NCI-H460 (cell line): ENCODE measurements at regions not wholly inside any gene's neighbourhood (a gene's known extent, or its start where the extent isn't known, plus 50 kb on each side); places are given as distances from the start of the nearest gene placed in this dataset.
A peak's percentile ranks its signal among the peaks of the same experiment; 100 is the strongest.

Experiments
- DNase-seq: peaks from one replicate; pipeline ENCODE4 v3.0.0-alpha.2; 2016; ENCODE audit warnings: low read depth; ENCODE audit errors: extremely low read depth

DNA sequence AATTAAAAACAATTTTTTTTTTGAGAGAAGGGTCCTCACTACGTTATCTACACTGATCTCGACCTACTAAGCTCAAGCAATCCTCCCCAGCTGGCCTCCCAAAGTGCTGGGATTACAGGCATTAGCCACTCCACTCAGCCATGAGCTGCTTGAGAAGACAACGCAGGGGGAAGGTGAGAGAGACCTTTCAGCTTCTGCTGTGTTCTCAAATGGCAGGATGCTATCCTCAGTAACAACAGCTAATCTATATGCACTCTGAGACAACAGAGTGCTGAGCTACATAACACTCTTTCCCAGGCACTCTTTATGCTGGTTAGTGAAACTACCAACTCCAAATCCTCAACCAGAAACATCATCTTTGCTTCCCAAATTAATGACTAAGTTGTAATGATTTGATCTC, 526.1 kb downstream of the CCER1 start:
- DNase-seq: no peak

DNA sequence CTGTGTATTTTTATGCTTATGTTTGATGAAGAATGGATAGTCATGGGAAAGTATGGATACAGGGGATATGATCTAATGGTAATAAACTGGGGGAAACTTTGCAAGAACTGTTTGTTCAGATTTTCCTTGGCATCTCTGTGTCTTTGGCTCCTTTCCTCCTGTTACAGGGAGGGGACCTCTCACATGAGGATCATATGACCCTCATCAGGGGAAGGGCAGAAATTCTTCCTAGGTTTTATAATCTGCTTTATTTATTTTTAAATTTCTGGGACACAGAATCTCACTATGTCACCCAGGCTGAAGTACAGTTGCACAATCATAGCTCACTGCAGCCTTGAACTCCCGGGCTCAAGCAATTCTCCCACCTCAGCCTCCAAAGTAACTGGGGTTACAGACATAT, 526.5 kb downstream of the CCER1 start:
- DNase-seq: no peak

DNA sequence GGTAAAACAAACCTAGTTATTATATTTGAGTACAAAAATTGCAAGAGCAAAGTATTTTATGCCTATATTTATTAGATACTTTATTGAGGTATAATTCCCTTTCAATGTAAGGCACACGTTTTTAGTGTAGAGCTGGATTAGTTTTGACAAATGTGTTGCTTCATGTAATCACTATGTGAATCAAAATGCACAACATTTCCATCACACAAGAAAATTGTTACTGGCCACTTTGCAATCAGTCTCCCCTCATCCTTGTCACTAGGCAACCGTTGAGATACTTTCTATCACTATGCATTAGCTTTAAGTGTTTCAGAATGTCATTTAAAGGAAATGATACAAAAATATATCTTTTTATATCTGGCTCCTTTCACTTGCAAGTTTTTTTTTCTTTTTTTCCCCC, 531.0 kb downstream of the CCER1 start:
- no peak for DNase-seq

DNA sequence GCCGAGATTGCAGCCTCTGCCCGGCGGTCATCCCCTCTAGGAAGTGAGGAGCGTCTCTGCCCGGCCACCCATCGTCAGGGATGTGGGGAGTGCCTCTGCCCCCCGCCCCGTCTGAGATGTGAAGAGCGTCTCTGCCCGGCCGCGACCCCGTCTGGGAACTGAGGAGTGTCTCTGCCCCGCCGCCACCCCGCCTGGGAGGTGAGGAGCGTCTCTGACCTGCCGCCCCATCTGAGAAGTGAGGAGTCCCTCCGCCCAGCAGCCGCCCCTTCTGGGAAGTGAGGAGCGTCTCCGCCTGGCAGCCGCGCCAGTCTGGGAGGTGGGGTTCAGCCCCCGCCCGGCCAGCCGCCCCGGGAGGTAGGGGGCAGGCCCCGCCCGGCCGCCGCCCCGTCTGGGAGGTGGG, 544.0 kb downstream of the CCER1 start:
- no peak for DNase-seq

DNA sequence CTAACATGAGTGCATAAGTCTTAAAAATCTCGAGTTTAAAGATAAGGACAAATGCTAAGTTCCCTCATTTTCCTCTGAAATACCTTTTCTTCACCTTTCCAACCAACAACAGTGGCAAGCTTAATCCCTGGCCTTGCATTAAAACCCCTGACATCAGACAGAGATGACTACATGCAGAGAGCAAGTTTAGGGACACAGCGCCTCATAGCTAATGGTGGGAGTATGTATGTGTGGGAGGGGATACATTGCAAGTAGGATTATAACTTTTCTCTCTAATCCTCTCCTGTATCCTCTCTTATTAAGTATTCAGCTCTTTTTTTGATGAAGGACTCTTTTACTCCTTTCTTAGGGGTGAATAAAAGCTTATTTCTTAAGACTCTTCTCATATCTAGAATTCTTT, 547.1 kb downstream of the CCER1 start:
- no peak for DNase-seq

DNA sequence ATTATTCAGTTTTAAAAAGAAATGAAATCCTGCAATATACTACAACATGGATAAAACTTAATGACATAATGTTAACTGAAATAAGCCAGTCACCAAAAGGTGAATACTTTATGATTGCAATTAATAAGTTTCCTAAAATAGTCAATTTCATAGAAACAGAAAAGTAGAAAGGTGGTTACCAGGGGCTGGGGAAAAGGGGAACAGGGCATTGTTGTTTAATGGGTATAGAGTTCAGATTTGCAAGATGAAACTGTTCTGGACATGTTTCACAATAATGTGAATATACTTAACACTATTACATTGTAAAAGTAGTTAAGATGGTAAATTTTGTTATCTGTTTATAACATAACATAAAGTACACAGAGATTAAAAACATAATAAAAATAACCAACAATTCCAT, 550.9 kb downstream of the CCER1 start:
- no peak for DNase-seq

DNA sequence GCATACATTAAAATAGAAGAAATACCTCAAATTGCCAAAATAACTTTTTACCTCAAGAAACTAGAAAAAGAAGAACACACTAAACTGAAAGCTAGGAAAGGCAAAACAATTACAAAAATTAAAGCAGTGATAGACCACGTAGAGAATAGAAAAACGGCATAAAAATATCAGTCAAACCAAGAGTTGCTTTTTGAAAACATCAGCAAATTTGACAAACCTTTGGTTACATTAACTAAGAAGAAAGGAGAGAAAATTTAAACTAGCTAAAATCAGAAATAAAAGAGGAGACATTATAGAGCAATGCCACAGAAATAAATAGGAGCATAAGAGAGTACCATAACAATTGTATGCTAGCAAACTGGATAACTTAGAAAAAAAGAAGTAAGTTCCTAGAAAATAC, 553.8 kb downstream of the CCER1 start:
- no peak for DNase-seq

DNA sequence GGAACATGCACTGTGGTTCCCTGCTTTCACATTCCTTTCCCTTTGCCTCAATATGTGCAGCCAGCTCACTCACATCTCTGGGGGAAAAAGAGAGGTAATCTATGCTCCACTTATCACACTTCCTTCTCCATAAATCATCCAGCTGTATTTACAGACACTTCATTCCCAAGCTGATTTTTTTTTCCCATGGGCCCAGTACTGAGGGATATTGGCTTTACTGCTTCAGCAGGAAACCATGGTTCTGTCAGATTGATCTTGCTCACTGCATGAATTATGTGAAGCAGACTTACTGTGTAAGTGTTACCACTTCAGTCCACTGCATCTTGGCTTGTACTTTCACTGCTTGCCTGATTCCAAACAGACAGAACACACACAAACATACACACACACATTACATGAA, 555.6 kb downstream of the CCER1 start:
- DNase-seq: no peak

DNA sequence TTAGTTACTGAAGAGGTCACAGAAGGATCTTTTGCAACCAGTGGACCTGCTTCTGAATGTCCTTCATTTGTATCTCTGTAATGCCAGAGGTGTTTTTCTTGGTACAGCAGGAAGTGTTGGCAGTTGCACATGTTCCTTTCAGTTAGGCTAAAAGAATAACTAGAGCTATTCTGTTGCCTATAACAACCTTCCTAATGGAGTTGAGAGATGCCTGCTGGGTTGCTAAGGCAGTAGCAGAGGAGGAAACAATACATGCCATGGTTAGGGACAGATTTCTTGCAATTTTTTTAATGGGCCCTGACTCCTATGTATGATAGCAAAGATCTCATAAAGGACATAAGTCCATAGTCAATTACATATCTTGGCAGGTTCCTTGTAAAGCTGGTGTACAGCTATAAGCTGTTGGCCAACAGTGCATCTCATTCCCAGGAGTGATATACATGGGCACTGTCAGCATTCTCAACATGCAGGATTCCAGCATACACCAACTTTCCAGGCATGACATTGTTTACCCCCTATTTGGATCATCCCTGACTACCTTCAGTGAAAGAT, 556.6 kb downstream of the CCER1 start:
- no peak for DNase-seq

DNA sequence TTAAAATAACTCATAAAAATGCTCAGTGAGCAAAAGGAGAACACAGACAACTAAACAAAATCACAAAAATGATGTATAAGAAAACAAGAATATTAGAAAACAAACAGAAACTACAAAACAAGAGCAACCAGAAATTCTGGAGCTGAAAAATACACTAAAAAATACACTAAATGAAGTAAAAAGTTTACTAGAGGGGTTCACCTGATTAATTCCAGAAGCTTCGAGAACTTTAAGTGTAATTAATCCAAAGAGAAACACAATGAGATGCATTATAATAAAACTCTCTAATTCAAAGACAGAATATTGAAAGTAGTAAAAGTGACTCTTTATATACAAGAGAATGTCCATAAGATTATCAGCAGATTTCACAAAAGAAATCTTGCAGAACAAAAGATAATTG, 558.4 kb downstream of the CCER1 start:
- no peak for DNase-seq

DNA sequence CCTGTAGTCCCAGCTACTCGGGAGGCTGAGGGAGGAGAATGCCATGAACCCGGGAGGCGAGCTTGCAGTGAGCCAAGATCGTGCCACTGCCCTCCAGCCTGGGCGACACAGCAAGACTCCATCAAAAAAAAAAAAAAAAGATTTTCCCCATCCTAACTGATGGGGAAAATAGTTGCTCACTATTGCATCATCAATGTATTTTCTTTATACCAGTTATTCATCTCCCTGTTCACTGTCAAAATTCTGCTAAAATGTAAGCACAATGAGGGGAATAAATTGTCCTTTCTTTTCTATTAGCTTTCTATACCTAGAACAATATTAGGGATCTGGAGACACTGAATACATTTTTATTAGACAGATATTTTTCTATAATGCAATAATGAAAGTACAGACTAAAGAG, 561.3 kb downstream of the CCER1 start:
- no peak for DNase-seq

DNA sequence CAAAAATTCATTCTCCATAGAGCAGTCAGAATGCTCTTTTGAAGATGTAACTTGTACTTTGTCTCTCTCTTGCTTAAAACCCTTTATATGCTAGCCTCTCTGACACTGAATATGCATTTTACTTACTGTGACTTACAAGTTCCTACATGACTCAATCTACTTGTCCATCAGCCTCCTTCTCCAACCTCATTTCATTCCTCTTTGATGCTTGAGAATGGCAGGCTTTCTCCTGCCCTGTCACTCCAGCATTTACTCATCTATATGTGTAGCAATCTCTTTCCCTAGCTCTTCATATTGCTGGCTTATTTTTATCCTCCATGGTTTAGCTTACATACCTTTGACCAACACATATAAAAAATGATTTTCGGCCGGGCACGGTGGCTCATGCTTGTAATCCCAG, 561.9 kb downstream of the CCER1 start:
- DNase-seq: no peak

DNA sequence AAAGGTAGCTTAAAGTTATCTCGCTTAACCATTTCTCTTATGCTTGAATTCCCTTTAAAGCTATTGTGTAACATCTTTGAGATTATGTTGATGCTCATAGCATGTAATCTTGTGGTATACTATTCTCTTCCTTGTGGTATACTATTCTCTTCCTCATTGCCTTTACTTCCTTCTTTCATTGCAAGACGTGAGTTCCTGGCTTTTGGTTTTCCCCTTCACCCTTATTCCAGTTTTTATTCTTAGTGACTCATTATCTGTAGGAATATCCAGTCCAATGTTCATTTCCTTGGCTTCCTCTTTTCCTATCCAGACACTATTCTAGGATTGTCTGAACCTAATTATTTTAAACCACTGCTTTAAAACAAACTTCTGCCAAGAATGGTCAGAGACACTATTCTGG, 564.0 kb downstream of the CCER1 start:
- DNase-seq: no peak

DNA sequence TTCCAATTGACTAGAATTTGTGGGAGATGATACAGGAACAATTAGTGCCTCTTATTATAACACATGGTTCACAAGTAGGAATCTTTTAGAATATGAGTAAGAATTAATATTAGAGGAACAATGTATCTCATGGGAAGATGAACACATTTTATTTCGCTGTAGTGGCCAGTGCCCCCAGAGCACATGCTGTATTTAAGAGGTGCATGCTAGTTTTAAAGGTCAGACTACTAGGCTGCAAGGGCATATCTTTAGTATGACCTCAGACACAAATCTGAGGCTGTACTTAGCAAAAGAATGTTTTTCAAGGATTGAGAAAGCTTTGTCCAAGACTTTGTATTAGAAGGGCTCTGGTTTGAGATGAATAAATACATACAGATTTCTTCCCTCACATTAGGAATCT, 586.9 kb downstream of the CCER1 start:
- no peak for DNase-seq

DNA sequence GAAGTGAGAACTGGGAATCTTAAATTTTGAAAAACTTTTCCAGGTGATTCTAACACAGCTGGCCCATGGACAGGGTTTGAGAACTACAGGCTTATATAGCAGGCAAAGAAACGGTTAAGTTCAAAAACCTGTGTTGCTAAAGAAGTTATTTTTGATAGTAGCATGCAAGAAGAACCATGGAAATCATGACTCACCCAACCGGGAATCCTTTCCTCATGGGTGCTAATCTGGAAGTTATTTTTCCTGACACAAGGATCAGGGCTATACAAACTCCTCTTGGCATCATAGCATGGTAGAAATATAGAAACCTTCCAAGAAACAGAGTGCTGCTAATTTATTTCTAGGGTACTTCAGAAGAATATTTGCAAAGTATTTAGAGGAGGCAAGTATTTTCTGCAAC, 588.7 kb downstream of the CCER1 start:
- peak; percentile 11 for DNase-seq

DNA sequence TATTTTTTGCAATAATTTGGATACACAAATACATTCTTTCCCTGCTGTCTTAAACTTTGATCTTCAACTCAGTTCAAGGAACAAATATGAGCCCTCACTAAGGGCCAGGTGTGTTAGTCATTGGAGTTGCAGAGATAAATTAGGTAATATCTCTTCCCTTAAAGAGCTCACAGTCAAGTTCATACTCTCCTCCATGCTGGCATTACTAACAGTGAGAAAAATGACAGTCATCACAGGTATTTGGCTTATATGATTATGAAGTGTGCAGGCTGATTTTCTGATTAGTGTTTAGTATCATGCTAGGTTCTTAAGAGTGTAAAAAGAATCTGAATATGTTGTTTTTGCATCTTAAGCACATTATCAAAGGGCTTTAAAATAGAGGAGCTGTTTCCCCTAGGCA, 594.7 kb downstream of the CCER1 start:
- no peak for DNase-seq

DNA sequence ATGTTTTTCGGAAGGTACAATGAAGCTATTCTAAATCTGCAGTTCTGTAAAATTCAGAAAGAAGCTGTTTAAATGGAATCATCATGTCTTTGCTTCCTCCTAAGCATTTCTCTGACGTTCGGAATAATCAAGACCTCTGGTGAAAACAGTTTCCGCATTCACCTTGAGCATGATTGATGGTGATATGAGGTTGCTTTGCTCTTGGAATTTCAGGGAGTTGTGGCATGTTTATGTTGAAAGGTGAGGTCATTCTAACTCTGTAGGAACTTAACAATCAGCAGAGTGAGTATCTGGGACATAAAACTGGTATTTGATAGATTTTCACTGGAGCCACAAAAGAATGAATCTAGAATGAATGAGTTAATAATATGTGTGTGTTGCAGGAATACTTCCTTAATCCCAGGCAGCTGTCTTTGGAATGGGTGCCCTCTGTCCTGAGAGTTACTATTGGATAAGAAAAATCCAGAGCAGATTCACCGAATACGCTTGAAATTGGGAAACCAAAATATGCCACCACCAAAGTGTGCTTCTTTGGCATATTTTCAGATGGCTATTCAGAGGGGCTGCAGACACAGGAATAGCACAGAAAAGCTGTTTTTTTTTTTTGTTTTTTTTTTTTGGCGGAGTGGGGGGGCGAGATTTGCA, 599.1 kb downstream of the CCER1 start:
- no peak for DNase-seq

DNA sequence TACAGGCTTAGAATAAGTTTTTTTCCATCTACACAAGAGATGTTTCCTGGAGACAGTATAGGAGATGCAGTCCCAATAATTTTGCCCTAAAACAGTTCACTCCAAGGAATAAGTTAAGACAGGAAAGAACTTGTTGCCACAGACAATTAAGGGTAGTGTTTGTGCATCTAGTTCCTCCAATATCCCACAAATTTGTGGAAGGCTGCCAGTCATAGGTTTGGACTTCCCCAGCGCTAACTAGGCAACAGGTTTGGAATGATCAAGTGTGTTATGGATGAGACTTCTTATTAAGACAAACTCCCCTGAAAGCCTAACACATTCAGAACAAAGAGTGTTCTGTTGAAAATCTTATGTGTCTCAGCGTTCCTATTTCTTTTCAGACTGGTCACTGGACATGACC, 611.0 kb downstream of the CCER1 start:
- DNase-seq: no peak

DNA sequence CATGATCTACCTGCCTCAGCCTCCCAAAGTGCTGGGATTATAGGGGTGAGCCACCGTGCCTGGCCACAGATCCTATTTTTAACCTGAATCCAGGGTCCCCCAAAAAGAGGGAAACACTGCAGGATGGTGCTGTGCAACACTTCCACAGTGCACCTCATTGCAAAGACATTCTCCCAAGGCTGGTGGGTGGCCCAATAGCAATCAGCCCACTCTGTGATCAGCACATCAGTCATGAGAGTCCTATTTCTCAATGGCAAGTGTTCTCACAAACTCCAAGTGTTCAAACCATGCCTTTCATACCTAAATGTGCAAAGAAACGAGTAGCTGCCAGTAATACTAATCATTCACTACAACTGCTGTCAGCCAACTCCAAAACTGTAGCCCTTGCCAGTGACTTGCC, 612.9 kb downstream of the CCER1 start:
- no peak for DNase-seq

DNA sequence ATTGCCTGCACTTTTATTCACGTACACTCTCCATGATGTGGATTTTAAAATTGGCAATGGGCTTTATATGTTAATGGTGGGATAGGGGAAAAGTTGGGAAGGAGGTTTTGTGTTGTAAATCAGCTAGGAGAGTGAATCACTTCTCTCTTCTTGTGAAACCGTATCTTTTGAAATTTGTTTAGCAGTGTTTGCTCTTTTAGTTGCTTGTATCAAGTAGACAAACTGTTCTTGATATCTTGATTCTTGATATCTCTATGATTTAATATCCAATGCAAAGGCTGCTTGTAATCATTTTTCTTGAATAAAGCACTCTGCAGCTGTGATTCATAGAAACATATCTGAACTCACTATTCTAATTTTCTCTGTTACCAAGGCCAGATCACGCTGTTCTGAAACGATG, 615.1 kb downstream of the CCER1 start:
- no peak for DNase-seq

DNA sequence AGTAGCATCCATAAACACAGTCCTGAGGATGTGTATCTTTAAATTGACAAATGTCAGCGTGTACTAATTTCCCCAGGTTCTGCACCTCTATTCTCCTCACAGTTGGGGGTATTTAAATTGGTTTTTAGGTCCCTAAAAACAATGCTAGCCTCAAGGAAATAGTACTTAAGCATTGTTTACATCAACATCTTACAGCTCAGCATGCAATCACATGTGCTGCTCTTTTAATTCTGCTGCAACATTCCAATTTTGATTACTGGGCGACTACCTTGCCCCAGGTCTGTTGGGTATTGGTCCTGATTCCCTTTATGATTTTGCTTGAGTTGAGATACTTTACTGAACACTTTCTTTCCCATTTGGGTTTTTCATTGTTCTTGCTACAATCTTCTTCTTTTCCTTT, 616.6 kb downstream of the CCER1 start:
- no peak for DNase-seq

DNA sequence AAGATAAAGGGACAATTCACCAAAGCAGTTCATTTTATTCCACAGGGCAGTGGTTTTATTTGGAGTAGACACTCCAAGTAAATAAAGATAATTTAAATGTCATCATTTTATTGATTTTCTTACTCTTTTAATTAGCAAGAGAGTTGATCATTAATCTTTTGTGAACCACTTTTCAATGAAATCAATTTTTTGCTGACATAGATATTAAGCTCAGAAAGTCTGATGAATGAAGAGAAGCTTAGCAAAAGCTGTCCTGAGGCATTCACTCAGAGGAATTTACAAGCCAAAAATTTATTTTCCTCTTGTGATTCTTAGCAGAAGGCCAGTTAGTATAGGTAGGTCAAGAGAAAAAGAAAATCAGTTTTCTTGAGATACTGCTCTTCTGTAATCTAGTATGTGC, 618.0 kb downstream of the CCER1 start:
- no peak for DNase-seq

DNA sequence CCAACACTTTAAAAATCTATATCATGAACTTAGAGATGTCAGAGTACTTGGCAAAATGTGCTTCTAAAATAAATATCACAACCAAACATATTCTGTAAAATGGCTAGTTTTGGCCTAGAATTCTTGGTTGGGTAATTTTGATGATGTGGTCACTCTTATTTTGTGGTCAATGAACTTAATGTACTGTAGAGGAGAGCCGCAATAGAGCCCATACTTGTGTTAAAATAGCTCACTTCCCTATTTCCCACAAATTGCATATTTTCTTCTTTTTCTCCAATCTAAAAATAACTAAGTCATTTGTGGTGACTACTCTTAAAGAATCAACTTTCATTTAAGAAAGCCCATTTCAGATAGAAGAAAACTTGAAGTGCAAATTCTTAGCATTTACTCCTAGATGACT, 619.4 kb downstream of the CCER1 start:
- DNase-seq: no peak
